Stimulated activated CD8-positive, alpha-beta memory T cell treated with anti-CD3 and anti-CD28 coated beads, Interleukin-15, amount 100 ng/mL, for 24 hours (primary cell): ENCODE measurements at regions not wholly inside any gene's neighbourhood (a gene's known extent, or its start where the extent isn't known, plus 50 kb on each side); places are given as distances from the start of the nearest gene placed in this dataset.

Source experiments
- DNase-seq: peaks from one replicate; pipeline ENCODE4 v3.0.0-alpha.2; 2020; ENCODE audit warnings: low read depth

- DNase-seq = no peak
Observed at GRCh38 chr15:97504031-97504792, 456.3 kb upstream of the ARRDC4 start.

GRCh38 chr15:97517737-97518136, 442.8 kb upstream of the ARRDC4 start:
- DNase-seq = no peak

- no peak for DNase-seq
Observed at GRCh38 chr15:97520689-97521088, 439.8 kb upstream of the ARRDC4 start.

DNA sequence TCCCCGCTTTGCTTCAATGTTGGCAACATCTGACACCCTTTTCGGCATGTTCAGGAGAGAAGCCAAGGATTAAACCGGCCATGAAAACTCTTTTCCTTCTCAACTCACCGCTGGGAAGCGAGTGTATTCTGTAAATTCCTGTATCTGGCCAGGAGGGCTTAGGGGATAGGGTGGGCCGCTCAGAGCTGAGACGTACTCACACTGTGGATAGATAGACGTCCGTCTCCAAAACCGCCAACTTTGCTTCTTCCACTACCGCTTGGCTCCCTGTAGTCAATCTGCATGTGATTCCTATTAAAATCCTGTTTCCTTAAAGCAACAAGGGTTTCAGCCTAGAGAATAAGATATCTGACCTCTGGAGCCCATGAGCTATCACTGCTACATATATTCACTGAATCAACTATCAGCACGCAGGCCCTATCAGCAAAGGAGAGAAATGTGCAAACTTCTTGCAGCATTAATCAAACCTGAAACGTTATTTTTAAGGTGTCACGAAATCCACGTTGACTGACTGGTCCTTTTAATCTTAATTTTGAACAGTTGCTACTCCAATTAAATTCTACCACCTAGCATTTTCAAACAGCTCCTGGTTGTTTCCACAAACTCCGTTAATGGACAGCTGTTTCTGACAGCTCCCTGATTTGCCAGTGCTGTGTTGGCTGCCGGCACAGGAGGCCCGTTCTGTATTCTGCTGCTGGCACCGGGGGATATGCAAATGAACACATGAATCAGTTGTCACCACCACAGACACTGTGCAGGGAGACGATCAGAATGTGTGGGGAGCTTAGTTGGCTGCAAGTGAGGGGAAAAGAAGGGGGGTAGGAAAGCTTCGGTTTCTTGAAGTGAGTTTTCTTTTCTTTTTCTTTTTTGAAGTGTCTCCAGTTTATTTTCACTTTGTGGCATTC, 438.9 kb upstream of the ARRDC4 start:
- DNase-seq = no peak

DNA sequence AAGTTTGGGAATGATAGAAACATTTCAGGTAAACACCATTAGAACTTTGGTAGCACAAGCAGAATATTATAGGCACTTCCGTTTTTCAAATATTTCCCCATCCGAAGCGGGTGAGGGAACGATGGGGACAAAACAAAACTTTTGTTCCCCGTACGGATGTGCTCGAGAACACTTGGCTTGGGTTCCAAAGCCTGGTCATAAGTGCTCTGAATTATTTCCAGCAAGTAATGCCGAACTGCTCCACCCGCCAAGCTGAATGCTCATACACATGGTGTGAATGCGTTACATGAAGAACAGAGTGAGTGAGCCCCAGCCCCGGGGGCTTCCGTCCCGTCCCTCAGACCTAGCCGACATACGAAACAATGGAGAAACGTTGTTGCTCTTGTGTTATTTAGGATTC, 438.2 kb upstream of the ARRDC4 start:
- no peak for DNase-seq

- DNase-seq = no peak
Observed at GRCh38 chr15:97525809-97526208, 434.7 kb upstream of the ARRDC4 start.

GRCh38 chr15:97528238-97528637, 432.3 kb upstream of the ARRDC4 start:
- no peak for DNase-seq

- DNase-seq = no peak
Observed at GRCh38 chr15:97545799-97546198, 414.7 kb upstream of the ARRDC4 start.

DNA sequence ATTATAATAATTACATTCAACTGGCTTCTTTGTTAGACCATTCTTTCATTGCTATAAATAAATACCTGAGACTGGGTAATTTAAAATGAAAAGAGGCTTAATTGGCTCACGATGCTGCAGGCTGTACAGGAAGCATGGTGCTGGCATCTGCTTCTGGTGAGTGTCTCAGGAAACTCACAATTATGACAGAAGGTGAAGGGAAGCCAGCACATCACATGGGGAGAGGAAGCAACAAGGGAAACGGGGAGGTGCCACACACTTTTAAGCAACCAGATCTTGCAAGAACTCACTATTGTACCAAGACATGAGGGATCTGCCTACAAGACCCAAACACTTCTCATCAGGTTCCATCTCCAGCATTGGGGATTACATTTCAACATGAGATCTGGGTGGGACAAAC, 413.1 kb upstream of the ARRDC4 start:
- DNase-seq = no peak

GRCh38 chr15:97561529-97561928, 399.0 kb upstream of the ARRDC4 start:
- DNase-seq = no peak

DNA sequence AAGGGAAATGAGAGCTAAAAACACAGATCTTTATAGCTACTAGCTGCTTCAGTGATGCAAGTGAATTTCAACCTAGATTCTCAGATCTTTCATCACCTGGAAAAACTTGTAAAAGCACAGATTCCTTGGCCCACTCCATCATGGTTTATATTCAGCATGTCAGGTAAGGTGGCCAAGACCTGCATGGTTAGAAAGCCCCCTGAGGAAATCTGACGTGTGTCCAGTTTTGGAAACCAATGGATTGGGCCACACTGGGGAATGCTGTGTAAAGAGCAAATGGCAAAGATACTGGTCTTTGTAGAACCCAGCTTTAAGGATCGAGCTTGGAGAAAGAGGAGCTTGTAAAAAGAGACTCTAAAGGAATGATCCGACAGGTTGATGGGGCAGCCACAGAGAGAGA, 397.0 kb upstream of the ARRDC4 start:
- no peak for DNase-seq

- DNase-seq = no peak
Observed at GRCh38 chr15:97566961-97567360, 393.5 kb upstream of the ARRDC4 start.

GRCh38 chr15:97567411-97567810, 393.1 kb upstream of the ARRDC4 start:
- no peak for DNase-seq

GRCh38 chr15:97576929-97577645, 383.4 kb upstream of the ARRDC4 start:
- DNase-seq = no peak

DNA sequence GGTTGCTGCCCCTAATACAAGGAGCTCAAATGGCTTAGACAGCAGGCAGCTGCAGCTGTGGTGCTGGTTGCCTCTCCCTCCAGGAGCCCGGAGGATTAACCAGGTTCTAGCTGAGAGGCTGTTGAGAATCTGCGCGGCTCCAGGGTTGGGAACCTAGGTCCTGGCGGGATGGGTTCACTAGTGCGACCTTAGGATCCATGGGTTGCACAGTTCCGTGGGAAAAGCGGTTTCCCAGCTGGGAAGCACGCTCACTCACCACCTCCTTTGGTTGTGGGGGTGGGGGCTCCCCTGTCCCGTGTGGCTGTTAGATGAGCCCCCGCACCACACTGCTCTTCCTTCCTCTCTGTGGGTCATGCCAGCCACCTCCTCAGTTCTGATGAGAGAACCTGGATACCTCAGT, 375.1 kb upstream of the ARRDC4 start:
- DNase-seq = no peak

DNA sequence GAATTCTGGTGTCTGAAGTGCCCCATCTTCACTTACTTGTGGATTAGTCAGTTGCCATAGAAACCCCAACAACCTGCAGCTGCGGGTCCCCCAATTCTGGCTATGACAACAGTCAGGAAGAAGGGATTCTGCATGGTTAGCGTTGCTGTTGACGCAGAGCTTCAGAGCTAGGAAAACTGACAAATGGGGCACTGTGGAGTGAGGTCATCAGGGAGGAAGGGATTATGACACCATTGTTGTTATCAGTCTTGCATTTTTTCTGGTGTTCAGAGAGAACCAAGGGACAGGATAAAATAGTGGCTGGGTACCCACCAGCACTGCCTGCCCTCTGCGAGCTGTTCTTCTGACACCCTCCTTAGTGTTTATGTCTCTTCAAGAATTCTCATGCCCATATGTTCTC, 367.7 kb upstream of the ARRDC4 start:
- DNase-seq = no peak

DNA sequence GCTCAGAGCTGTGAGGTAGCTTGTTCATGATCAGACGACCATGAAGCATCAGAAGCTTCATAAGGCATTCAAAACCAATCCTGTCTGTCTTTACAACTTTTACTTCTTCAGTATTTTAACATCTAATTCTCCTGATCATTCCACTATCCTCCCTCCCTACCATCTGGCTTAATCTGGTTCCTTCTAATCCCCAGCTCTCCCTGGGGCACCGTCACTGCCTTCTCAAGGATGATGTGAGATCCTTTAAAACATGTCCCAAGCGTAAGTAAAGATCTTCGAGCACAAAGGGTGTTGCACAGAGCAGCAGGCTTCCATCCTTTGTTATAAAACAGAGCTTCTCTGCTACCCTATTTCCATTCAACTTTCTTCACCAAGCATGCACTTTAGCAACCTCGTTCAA, 362.7 kb upstream of the ARRDC4 start:
- DNase-seq = no peak

- DNase-seq = no peak
Observed at GRCh38 chr15:97598353-97598798, 362.1 kb upstream of the ARRDC4 start.

DNA sequence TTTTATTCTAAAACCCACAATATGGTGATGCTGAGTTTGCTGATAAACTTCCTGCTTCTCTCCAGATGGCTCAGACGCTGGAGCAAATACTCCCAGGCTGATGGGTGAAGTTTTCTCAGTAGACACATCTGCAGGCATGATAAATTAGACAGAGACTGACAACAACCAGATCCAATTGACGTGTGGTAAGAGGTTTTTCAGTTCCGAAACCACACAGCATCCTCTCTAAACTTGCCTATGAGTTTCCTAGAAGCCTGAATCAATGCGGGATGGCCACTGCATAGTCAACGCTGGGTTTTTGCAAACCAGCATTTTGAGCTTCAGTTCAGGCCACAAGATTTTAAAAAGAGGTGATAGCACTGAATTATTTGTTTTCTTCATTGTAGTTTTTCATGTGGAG, 360.3 kb upstream of the ARRDC4 start:
- DNase-seq = no peak

GRCh38 chr15:97604677-97605076, 355.8 kb upstream of the ARRDC4 start:
- DNase-seq = no peak

GRCh38 chr15:97615114-97615513, 345.4 kb upstream of the ARRDC4 start:
- no peak for DNase-seq

DNA sequence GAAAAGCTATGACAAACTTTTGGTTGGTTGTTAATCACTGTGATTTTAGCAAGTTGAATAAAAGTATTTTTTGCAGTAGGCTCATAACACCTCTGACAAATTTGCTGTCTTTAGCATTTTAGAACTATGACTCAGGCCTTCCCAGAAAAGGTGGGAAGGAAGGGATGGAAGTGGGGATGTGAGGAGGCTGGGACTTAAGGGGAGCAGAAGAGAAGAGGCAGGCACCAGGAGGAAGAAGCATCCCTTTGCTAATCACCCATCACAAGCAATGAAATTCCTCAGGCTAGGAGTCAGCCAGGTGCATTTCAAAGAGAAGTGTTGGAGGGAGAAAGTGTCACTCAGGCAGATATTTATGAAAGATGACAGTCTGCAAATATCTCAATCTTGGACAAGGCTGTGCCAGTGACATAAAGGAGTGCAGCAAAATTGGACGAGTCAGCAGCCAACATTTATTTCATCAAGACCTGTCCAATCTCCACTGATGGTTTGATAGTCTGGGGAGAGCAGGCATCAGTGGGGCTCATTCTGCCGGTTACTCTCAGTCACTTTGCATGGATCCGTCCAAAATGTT, 337.3 kb upstream of the ARRDC4 start:
- DNase-seq = no peak
